CD8-positive, alpha-beta memory T cell (primary cell): ENCODE measurements at regions not wholly inside any gene's neighbourhood (a gene's known extent, or its start where the extent isn't known, plus 50 kb on each side); places are given as distances from the start of the nearest gene placed in this dataset.

Experiments used
- CTCF ChIA-PET: fragments of 350-600 bp; sonication (Branson Sonifier 250); formaldehyde crosslinking; loops from one replicate; lab custom pipeline; 2021; ENCODE audit warnings: antibody characterized with exemption; lab: Charles Lee
- POLR2A ChIA-PET: fragments of 350-600 bp; sonication (Branson Sonifier 250); formaldehyde crosslinking; loops from one replicate; lab custom pipeline; 2021; ENCODE audit warnings: antibody characterized with exemption; lab: Charles Lee
- DNase-seq, 5 donors: peaks; one replicate each; pipeline versions ENCODE4 v3.0.0 to v3.0.0-alpha.2; 2020 to 2022; ENCODE audit warnings: mixed read lengths in 1 of 5
- H3K27ac ChIP-seq: one replicate; pipeline ENCODE4 v1.7.0; 2013; ENCODE audit warnings: low read depth, mild to moderate bottlenecking, low read length, moderate library complexity
- H3K27me3 ChIP-seq: 2 replicates; pipeline ENCODE4 v1.7.0; 2013; ENCODE audit warnings: low read length, mild to moderate bottlenecking; ENCODE audit not compliant: insufficient read depth, poor library complexity, severe bottlenecking
- H3K36me3 ChIP-seq: 2 replicates; pipeline ENCODE4 v1.7.0; 2013; ENCODE audit warnings: mild to moderate bottlenecking, low read length, moderate library complexity; ENCODE audit not compliant: insufficient read depth
- H3K4me1 ChIP-seq: 2 replicates; pipeline ENCODE4 v1.7.0; 2013; ENCODE audit warnings: mild to moderate bottlenecking, low read length, moderate library complexity; ENCODE audit not compliant: insufficient read depth
- H3K4me3 ChIP-seq: 2 replicates; pipeline ENCODE4 v1.7.0; 2013; ENCODE audit warnings: mild to moderate bottlenecking, low read length
- H3K9me3 ChIP-seq: 2 replicates; pipeline ENCODE4 v1.7.0; 2013; ENCODE audit warnings: mild to moderate bottlenecking, low read length
- H3K27ac Mint-ChIP-seq, 8 donors: one replicate each; pipeline ENCODE4 v1.8.0; 2020 to 2021; ENCODE audit warnings: mixed read lengths in 8 of 8, mild to moderate bottlenecking in 6 of 8, inconsistent platforms in 3 of 8, moderate library complexity in 3 of 8
- H3K27me3 Mint-ChIP-seq, 2 donors: one replicate each; pipeline ENCODE4 v1.8.0; 2020 to 2021; ENCODE audit warnings: mixed read lengths in 2 of 2, mild to moderate bottlenecking in 1 of 2, moderate library complexity in 1 of 2
- H3K36me3 Mint-ChIP-seq, 3 donors: one replicate each; pipeline ENCODE4 v1.8.0; 2020 to 2021; ENCODE audit warnings: mixed read lengths in 3 of 3, inconsistent platforms in 1 of 3, mild to moderate bottlenecking in 1 of 3
- H3K4me1 Mint-ChIP-seq, 3 donors: one replicate each; pipeline ENCODE4 v1.8.0; 2020 to 2021; ENCODE audit warnings: mixed read lengths in 3 of 3, inconsistent platforms in 1 of 3, mild to moderate bottlenecking in 1 of 3
- H3K4me3 Mint-ChIP-seq, 7 donors: one replicate each; pipeline ENCODE4 v1.8.0; 2020 to 2021; ENCODE audit warnings: mixed read lengths in 7 of 7, mild to moderate bottlenecking in 6 of 7, moderate library complexity in 4 of 7, inconsistent platforms in 2 of 7
- H3K9me3 Mint-ChIP-seq, 5 donors: one replicate each; pipeline ENCODE4 v1.8.0; 2020 to 2022; ENCODE audit warnings: mixed read lengths in 5 of 5, mild to moderate bottlenecking in 3 of 5, moderate library complexity in 2 of 5, inconsistent platforms in 1 of 5

DNA sequence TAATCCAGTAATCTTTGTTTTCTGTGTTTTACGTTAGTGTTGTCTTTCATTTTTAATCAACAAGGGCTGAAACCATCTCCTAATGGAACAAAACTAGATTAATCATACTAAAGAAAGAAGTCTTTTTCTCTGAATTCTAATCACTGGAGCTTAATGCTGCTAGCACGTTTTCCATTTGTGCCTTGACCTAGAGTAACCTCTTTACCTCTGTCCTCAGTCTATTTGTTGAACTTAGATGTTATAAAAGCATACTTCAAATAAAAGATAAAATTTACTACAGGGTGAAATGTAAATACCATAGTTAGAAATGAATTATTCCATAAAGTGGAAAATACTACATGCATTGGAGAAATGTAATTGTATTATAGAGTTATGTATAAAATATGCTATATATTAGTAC, 207.1 kb downstream of the NKX6-1 start:
- Mint-ChIP-seq H3K36me3 (no peaks in the 10 kb centered on the region), H3K27me3 (peaks cover 0 to 5% of the 10 kb centered on the region in 2 donors), H3K27ac (no peak overlapping the region), H3K9me3 (peaks cover 5 to 18% (median 11%) of the 10 kb centered on the region in 5 donors), H3K4me1 (no peaks in the 10 kb centered on the region), H3K4me3 (no peak overlapping the region)
- POLR2A ChIA-PET = no interaction called here
- Histone ChIP-seq H3K36me3 (no peaks in the 10 kb centered on the region), H3K9me3 (no peaks in the 10 kb centered on the region), H3K4me3 (no peak overlapping the region), H3K4me1 (no peaks in the 10 kb centered on the region), H3K27ac (no peak overlapping the region), H3K27me3 (no peaks in the 10 kb centered on the region)
- CTCF ChIA-PET = no interaction called here
- no peak for DNase-seq

DNA sequence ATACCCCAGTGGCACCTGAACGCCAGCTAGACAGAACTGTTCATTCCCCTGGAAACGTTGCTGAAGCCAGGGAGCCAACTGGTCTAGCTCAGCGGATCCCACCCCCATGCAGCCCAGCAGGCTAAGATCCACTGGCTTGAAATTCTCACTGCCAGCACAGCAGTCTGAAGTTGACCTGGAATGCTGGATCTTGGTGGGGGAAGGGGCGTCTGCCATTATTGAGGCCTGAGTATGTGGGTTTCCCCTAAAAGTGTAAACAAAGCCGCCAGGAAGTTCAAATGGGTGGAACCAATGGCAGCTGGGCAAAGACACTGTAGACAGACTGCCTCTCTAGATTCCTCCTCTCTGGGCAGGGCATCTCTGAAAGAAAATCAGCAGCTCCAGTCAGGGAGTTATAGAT, 213.0 kb downstream of the NKX6-1 start:
- CTCF ChIA-PET = no interaction called here

DNA sequence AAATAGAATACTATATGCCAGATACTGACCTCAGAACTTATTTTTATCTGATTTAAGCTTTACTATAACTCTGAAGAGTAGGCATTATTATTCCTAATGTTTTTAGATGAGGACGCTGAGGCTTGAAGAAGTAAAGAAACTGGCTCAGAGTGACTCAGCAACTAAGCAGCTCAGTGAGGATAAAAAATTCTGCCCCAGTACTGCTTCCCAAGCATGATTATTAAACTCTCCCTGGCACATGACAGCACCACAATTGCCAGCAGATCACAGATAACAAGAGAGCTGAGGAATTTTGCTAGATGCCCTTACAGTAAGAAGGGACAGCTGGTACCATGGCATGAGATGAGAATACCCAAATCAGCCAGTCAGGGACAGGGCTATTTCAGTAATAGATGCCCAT, 219.4 kb downstream of the NKX6-1 start:
- CTCF ChIA-PET = no interaction called here
- no peak overlapping the region for H3K27ac Mint-ChIP-seq
- H3K4me3 Mint-ChIP-seq = no peak overlapping the region
- POLR2A ChIA-PET = no interaction called here
- Histone ChIP-seq H3K36me3 (no peaks in the 10 kb centered on the region), H3K4me1 (no peaks in the 10 kb centered on the region), H3K4me3 (no peak overlapping the region), H3K9me3 (no peaks in the 10 kb centered on the region), H3K27ac (no peak overlapping the region), H3K27me3 (no peaks in the 10 kb centered on the region)
- peaks cover 0 to 8% (median 0%) of the 10 kb centered on the region in 5 donors for H3K9me3 Mint-ChIP-seq
- no peaks in the 10 kb centered on the region for H3K36me3 Mint-ChIP-seq
- H3K4me1 Mint-ChIP-seq = no peaks in the 10 kb centered on the region
- no peak for DNase-seq
- H3K27me3 Mint-ChIP-seq = peaks cover 0 to 3% of the 10 kb centered on the region in 2 donors

More for the DNA sequence above, 213.0 kb downstream of the NKX6-1 start:
- no peaks in the 10 kb centered on the region for H3K36me3 ChIP-seq
- no peak for DNase-seq
- no peaks in the 10 kb centered on the region for H3K9me3 ChIP-seq
- Mint-ChIP-seq H3K4me3 (no peak overlapping the region), H3K27ac (no peak overlapping the region), H3K36me3 (no peaks in the 10 kb centered on the region), H3K9me3 (peaks cover 5 to 15% (median 8%) of the 10 kb centered on the region in 5 donors), H3K4me1 (no peaks in the 10 kb centered on the region), H3K27me3 (peaks cover 0 to 4% of the 10 kb centered on the region in 2 donors)
- H3K4me3 ChIP-seq = no peak overlapping the region
- H3K27ac ChIP-seq = no peak overlapping the region
- H3K27me3 ChIP-seq = no peaks in the 10 kb centered on the region
- POLR2A ChIA-PET = interaction anchor here (0.7 kb wide), 1 partner anchor 280 kb away, joined by 3 read pairs; no protein-coding TSS in a partner anchor
- no peaks in the 10 kb centered on the region for H3K4me1 ChIP-seq

DNA sequence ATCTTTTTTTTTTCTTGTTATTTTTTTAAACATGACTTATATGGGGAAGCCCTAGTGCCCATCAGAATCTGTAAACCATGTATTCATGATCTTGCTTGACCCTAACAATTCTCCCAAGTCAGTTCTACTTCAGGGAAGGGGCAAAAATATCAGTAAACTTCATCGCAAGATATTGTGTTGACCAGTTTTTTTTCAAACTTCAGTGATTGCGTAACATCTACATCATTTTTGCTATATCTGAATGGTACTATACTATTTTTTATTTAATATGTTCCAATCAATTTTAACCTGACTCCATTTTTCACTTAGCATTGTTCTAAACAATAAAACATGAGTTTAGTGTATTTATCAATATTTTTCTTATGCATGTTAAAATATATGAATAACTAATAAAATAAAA, 221.2 kb downstream of the NKX6-1 start:
- DNase-seq = no peak
- Mint-ChIP-seq H3K27ac (no peak overlapping the region), H3K36me3 (no peaks in the 10 kb centered on the region), H3K27me3 (peaks cover 0 to 3% of the 10 kb centered on the region in 2 donors), H3K9me3 (peaks cover 0 to 7% (median 0%) of the 10 kb centered on the region in 5 donors), H3K4me1 (no peaks in the 10 kb centered on the region), H3K4me3 (no peak overlapping the region)
- Histone ChIP-seq H3K27me3 (no peaks in the 10 kb centered on the region), H3K36me3 (no peaks in the 10 kb centered on the region), H3K27ac (no peak overlapping the region), H3K9me3 (no peaks in the 10 kb centered on the region), H3K4me1 (no peaks in the 10 kb centered on the region), H3K4me3 (no peak overlapping the region)
- POLR2A ChIA-PET = no interaction called here
- CTCF ChIA-PET = no interaction called here

DNA sequence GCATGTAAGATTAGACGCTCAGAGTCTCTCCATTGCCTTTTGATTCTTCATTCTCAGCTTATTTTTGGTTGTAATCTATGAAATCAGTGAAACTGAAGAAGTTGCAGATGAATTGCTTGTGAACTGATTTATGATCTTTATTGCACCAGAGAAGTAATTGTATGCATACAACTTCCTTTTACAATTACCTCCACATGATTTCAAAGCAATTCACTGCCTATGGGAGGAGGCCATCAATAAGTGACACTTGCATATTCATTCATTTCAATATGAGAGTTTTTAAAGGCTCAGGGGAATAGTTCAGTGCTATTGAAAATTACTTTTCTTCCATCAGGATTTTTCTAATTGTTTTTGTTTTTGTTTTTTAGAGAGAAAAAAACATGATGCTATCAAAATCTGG, 222.3 kb downstream of the NKX6-1 start:
- Histone ChIP-seq H3K4me1 (no peaks in the 10 kb centered on the region), H3K9me3 (no peaks in the 10 kb centered on the region), H3K27ac (no peak overlapping the region), H3K27me3 (no peaks in the 10 kb centered on the region), H3K36me3 (no peaks in the 10 kb centered on the region), H3K4me3 (no peak overlapping the region)
- Mint-ChIP-seq H3K4me1 (no peaks in the 10 kb centered on the region), H3K27ac (no peak overlapping the region), H3K36me3 (no peaks in the 10 kb centered on the region), H3K9me3 (peaks cover 0 to 7% (median 0%) of the 10 kb centered on the region in 5 donors), H3K4me3 (no peak overlapping the region), H3K27me3 (peaks cover 0 to 2% of the 10 kb centered on the region in 2 donors)
- CTCF ChIA-PET = no interaction called here
- POLR2A ChIA-PET = no interaction called here
- no peak for DNase-seq

DNA sequence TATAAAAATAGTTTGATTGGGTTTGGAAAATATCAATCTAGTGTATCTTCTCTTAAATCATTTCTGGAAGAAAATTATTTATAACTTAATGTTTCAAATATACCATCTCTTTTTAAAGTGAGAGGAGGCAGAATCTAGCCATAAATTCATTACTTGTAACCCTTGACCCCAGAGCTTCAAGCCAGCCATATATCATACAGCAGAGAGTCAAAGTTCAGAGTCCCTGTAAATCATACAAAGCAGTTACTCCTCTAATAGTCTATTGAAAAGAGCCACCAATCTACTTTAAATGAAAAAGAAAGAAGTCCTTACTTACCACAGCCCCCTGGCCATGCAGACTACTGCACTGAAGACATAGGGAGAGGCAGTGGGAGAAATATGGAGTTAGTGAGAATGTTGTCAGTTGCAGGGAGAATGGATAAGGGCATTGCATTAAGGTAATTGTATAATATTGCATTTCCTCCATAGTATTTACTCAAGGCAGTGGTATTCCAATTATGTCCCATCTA, 229.5 kb downstream of the NKX6-1 start:
- H3K9me3 ChIP-seq = no peaks in the 10 kb centered on the region
- H3K4me1 ChIP-seq = no peaks in the 10 kb centered on the region
- ChIA-PET CTCF (no interaction called here), POLR2A (no interaction called here)
- Mint-ChIP-seq H3K27ac (no peak overlapping the region), H3K36me3 (no peaks in the 10 kb centered on the region), H3K4me1 (no peaks in the 10 kb centered on the region), H3K9me3 (peaks cover 0 to 1% (median 0%) of the 10 kb centered on the region in 5 donors), H3K27me3 (peaks cover 0 to 1% of the 10 kb centered on the region in 2 donors), H3K4me3 (no peak overlapping the region)
- H3K27me3 ChIP-seq = no peaks in the 10 kb centered on the region
- no peak overlapping the region for H3K27ac ChIP-seq
- DNase-seq = no peak
- no peak overlapping the region for H3K4me3 ChIP-seq
- H3K36me3 ChIP-seq = no peaks in the 10 kb centered on the region

DNA sequence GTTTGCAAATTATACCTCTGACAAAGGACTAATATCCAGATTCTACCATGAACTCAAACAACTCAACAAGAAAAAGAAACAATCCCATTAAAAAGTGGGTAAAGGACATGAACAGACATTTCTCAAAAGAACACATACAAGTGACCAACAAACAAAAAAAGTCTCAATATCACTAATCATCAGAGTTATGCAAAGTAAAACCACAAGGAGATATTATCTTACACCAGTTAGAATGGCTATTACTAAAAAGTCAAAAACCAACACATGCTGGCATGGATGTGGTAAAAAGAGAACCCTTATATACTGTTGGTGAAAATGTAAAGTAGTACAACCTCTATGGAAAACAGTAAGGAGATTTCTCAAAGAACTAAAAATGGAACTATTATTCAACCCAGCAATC, 234.4 kb downstream of the NKX6-1 start:
- no peaks in the 10 kb centered on the region for H3K4me1 ChIP-seq
- Mint-ChIP-seq H3K4me1 (no peaks in the 10 kb centered on the region), H3K27ac (no peak overlapping the region), H3K27me3 (peaks cover 0 to 1% of the 10 kb centered on the region in 2 donors), H3K4me3 (no peak overlapping the region), H3K36me3 (peaks cover 0 to 2% (median 0%) of the 10 kb centered on the region in 3 donors), H3K9me3 (peaks cover 18 to 22% (median 21%) of the 10 kb centered on the region in 5 donors)
- no peak overlapping the region for H3K27ac ChIP-seq
- ChIA-PET POLR2A (no interaction called here), CTCF (no interaction called here)
- H3K9me3 ChIP-seq = no peaks in the 10 kb centered on the region
- DNase-seq = no peak
- H3K27me3 ChIP-seq = no peaks in the 10 kb centered on the region
- H3K4me3 ChIP-seq = no peak overlapping the region
- H3K36me3 ChIP-seq = no peaks in the 10 kb centered on the region

DNA sequence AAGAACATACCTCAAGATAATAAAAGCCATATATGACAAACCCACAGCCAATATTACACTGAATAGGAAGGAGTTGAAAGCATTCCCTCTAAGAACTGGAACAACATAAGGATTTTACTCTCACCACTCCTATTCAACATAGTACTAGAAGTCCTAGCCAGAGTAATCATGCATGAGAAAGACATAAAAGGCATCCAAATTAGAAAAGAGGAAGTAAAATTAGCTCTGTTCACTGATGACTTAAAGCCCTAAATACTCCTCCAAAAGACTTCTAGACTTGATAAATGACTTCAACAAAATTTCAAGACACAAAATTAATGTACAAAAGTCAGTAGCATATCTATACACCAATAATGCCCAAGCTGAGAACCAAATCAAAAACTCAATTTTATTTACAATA, 235.7 kb downstream of the NKX6-1 start:
- peaks cover 20 to 31% (median 22%) of the 10 kb centered on the region in 5 donors for H3K9me3 Mint-ChIP-seq
- DNase-seq = no peak
- CTCF ChIA-PET = no interaction called here
- Histone ChIP-seq H3K36me3 (no peaks in the 10 kb centered on the region), H3K4me1 (no peaks in the 10 kb centered on the region), H3K27ac (no peak overlapping the region), H3K27me3 (no peaks in the 10 kb centered on the region), H3K4me3 (no peak overlapping the region), H3K9me3 (no peaks in the 10 kb centered on the region)
- H3K4me1 Mint-ChIP-seq = no peaks in the 10 kb centered on the region
- H3K36me3 Mint-ChIP-seq = peaks cover 0 to 2% (median 0%) of the 10 kb centered on the region in 3 donors
- POLR2A ChIA-PET = no interaction called here
- H3K27me3 Mint-ChIP-seq = peaks cover 0 to 1% of the 10 kb centered on the region in 2 donors
- H3K27ac Mint-ChIP-seq = no peak overlapping the region
- no peak overlapping the region for H3K4me3 Mint-ChIP-seq
